ENCODE measurements at regions not wholly inside any gene's neighbourhood (a gene's known extent, or its start where the extent isn't known, plus 50 kb on each side); places are given as distances from the start of the nearest gene placed in this dataset.

- in situ Hi-C loops (cut with MboI) (no loop called here), intact Hi-C loops (cut with micrococcal nuclease; ENCODE audit: unreplicated experiment) (no loop called here)
- no peak for DNase-seq (ENCODE audit: low read depth, low spot score)
- Histone ChIP-seq H3K4me3 (no peak overlapping the region), H3K27me3 (replicated peaks in 1 of 2; ENCODE audit: control insufficient read depth in 2 of 2, insufficient read depth in 2 of 2, low read length in 1 of 2) (no peaks in the 10 kb centered on the region), H2AFZ (ENCODE audit: control insufficient read depth, low read depth, low read length) (no peak overlapping the region), H3K79me2 (ENCODE audit: control insufficient read depth, insufficient read depth, low read length) (no peaks in the 10 kb centered on the region), H3K36me3 (ENCODE audit: control insufficient read depth in 2 of 2, insufficient read depth in 2 of 2, low read length in 1 of 2) (no peaks in the 10 kb centered on the region), H3K9me3 (replicated peaks; ENCODE audit: control insufficient read depth, insufficient read depth, low read length) (no peaks in the 10 kb centered on the region), H3K4me1 (ENCODE audit: control insufficient read depth, insufficient read depth, low read length) (no peaks in the 10 kb centered on the region), H4K20me1 (ENCODE audit: control insufficient read depth, insufficient read depth) (no peaks in the 10 kb centered on the region), H3K27ac (ENCODE audit: control insufficient read depth, insufficient read depth) (no peak overlapping the region), H3K4me2 (ENCODE audit: control insufficient read depth, insufficient read depth) (no peak overlapping the region), H3K9ac (ENCODE audit: control insufficient read depth, insufficient read depth, low read length) (no peak overlapping the region)
- TF ChIP-seq EZH2 (IDR thresholded peaks at IDR 0.05; ENCODE audit: borderline replicate concordance, control insufficient read depth, low read depth, low read length): no peak
- TF ChIP-seq PML (IDR thresholded peaks at IDR 0.05; ENCODE audit: low read length): no peak
- SMC1A ChIA-PET (ENCODE audit: uncharacterized antibody, unreplicated experiment): no interaction called here
- RAD21 ChIA-PET (ENCODE audit: unreplicated experiment): no interaction called here
- 32% methylated on average over 2 of the region's 2 CpGs for WGBS (ENCODE audit: insufficient coverage, insufficient replicate concordance, low lambda C conversion rate, missing lambda C conversion rate)
- BruUV-seq (replicated peaks): no TSS peak
- POLR2A ChIA-PET: no interaction called here
- no peak for ATAC-seq
- CTCF ChIA-PET: no interaction called here
- no peak for FAIRE-seq
These were observed 915.7 kb upstream of the PCDH20 start for GRCh38 chr13:62331384-62331783.

GRCh38 chr13:62327367-62327766, 911.7 kb upstream of the PCDH20 start:
- H3K9me3 ChIP-seq (replicated peaks; ENCODE audit: control insufficient read depth, insufficient read depth, low read length): no peaks in the 10 kb centered on the region
- TF ChIP-seq CBFB (IDR thresholded peaks at IDR 0.05; ENCODE audit: low read depth): no peak
- no peak for TF ChIP-seq FOXK2 (IDR thresholded peaks at IDR 0.05)
- no peak for TF ChIP-seq MLLT1 (IDR thresholded peaks at IDR 0.05)
- TF ChIP-seq ZZZ3 (IDR thresholded peaks at IDR 0.05; ENCODE audit: control insufficient read depth, insufficient read length, low read depth): no peak
- TF ChIP-seq NKRF (conservative IDR thresholded peaks at IDR 0.05): no peak
- no peak for TF ChIP-seq SREBF1 (IDR thresholded peaks at IDR 0.05; ENCODE audit: low read length)
- no TSS peak for BruUV-seq (replicated peaks)
- DNase-seq (ENCODE audit: low read depth, low spot score): no peak
- SMC1A ChIA-PET (ENCODE audit: uncharacterized antibody, unreplicated experiment): interaction anchor here (1.1 to 1.4 kb wide), 2 partner anchors 9 to 17 kb away, joined by 3 to 6 read pairs; no protein-coding TSS in a partner anchor
- no peak for FAIRE-seq
- H3K27ac ChIP-seq (ENCODE audit: control insufficient read depth, insufficient read depth): no peak overlapping the region
- H3K27me3 ChIP-seq (replicated peaks in 1 of 2; ENCODE audit: control insufficient read depth in 2 of 2, insufficient read depth in 2 of 2, low read length in 1 of 2): no peaks in the 10 kb centered on the region
- CTCF ChIA-PET: no interaction called here
- WGBS (ENCODE audit: insufficient coverage, insufficient replicate concordance, low lambda C conversion rate, missing lambda C conversion rate): 52% methylated on average over 3 of the region's 3 CpGs
- H2AFZ ChIP-seq (ENCODE audit: control insufficient read depth, low read depth, low read length): no peak overlapping the region
- no peaks in the 10 kb centered on the region for H3K4me1 ChIP-seq (ENCODE audit: control insufficient read depth, insufficient read depth, low read length)
- H4K20me1 ChIP-seq (ENCODE audit: control insufficient read depth, insufficient read depth): no peaks in the 10 kb centered on the region
- H3K4me2 ChIP-seq (ENCODE audit: control insufficient read depth, insufficient read depth): no peak overlapping the region
- H3K4me3 ChIP-seq: no peak overlapping the region
- RAD21 ChIA-PET (ENCODE audit: unreplicated experiment): interaction anchor here (0.8 kb wide), 1 partner anchor 117 kb away, joined by 3 read pairs; no protein-coding TSS in a partner anchor
- POLR2A ChIA-PET: no interaction called here
- no peak for ATAC-seq
- intact Hi-C loops (cut with micrococcal nuclease; ENCODE audit: unreplicated experiment): loop anchor here (10.0 kb wide), 1 partner anchor 187 kb away; no protein-coding TSS in a partner anchor
- in situ Hi-C loops (cut with MboI): no loop called here
- H3K79me2 ChIP-seq (ENCODE audit: control insufficient read depth, insufficient read depth, low read length): no peaks in the 10 kb centered on the region
- no peaks in the 10 kb centered on the region for H3K36me3 ChIP-seq (ENCODE audit: control insufficient read depth in 2 of 2, insufficient read depth in 2 of 2, low read length in 1 of 2)
- H3K9ac ChIP-seq (ENCODE audit: control insufficient read depth, insufficient read depth, low read length): no peak overlapping the region
